OCI-LY7 (cell line): ENCODE measurements at regions not wholly inside any gene's neighbourhood (a gene's known extent, or its start where the extent isn't known, plus 50 kb on each side); places are given as distances from the start of the nearest gene placed in this dataset.

Source experiments
- CTCF ChIP-seq: fragments of 200-600 bp; sonication (generic); conservative IDR thresholded peaks from 2 replicates; pipeline ENCODE4 v1.5.1; 2014; ENCODE audit warnings: mild to moderate bottlenecking, antibody characterized with exemption, low read length, moderate library complexity, mixed read lengths
- EZH2phosphoT487 ChIP-seq: fragments of 200-600 bp; sonication (generic); IDR thresholded peaks from 2 replicates; pipeline ENCODE4 v1.6.1; 2018; ENCODE audit warnings: low read depth, borderline replicate concordance, mild to moderate bottlenecking, mixed run types, antibody characterized with exemption, low read length, moderate library complexity, mixed read lengths

GRCh38 chr9:32117291-32117690, 267.2 kb upstream of the ACO1 start:
- no peak for TF ChIP-seq CTCF
- no peak for TF ChIP-seq EZH2phosphoT487
